CD4-positive, CD25-positive, alpha-beta regulatory T cell (primary cell): ENCODE measurements at regions not wholly inside any gene's neighbourhood (a gene's known extent, or its start where the extent isn't known, plus 50 kb on each side); places are given as distances from the start of the nearest gene placed in this dataset.

Experiments used
- ATAC-seq, 2 donors: fragments of 150-1000 bp; cut with Tn5 transposase; one replicate each; pipeline ENCODE4 v1.10.0; 2021; ENCODE audit warnings: low read depth in 2 of 2, moderate number of reproducible peaks in 2 of 2, moderate library complexity in 1 of 2
- DNase-seq, 3 donors: peaks; one replicate each; pipeline versions ENCODE4 v3.0.0 to v3.0.0-alpha.2; 2012 to 2022; ENCODE audit warnings: mixed read lengths in 1 of 3
- H3K27ac ChIP-seq: one replicate; pipeline ENCODE4 v1.7.0; 2013; ENCODE audit warnings: mild to moderate bottlenecking, low read length; ENCODE audit not compliant: insufficient read depth, poor library complexity, severe bottlenecking
- H3K27me3 ChIP-seq: one replicate; pipeline ENCODE4 v1.7.0; 2013; ENCODE audit warnings: low read length; ENCODE audit not compliant: control insufficient read depth, insufficient read depth
- H3K36me3 ChIP-seq: one replicate; pipeline ENCODE4 v1.7.0; 2013; ENCODE audit warnings: mild to moderate bottlenecking, low read length, moderate library complexity; ENCODE audit not compliant: control insufficient read depth, insufficient read depth
- H3K4me1 ChIP-seq: 2 replicates; pipeline ENCODE4 v1.7.0; 2013; ENCODE audit warnings: mild to moderate bottlenecking, low read length; ENCODE audit not compliant: insufficient read depth, control insufficient read depth, poor library complexity, severe bottlenecking
- H3K4me3 ChIP-seq: one replicate; pipeline ENCODE4 v1.7.0; 2013; ENCODE audit warnings: low read depth, mild to moderate bottlenecking, low read length, moderate library complexity
- H3K9me3 ChIP-seq, 2 experiments: 1 replicate in 1 of 2; 2 replicates in 1 of 2; pipeline ENCODE4 v1.7.0; 2013; ENCODE audit warnings: low read length in 2 of 2, mild to moderate bottlenecking in 1 of 2, moderate library complexity in 1 of 2; ENCODE audit not compliant: control insufficient read depth in 2 of 2
- H3K27ac Mint-ChIP-seq, 3 donors: one replicate each; pipeline ENCODE4 v1.8.0; 2020 to 2022; ENCODE audit warnings: mild to moderate bottlenecking in 3 of 3, mixed read lengths in 3 of 3, moderate library complexity in 2 of 3
- H3K27me3 Mint-ChIP-seq: one replicate; pipeline ENCODE4 v1.8.0; 2022; ENCODE audit warnings: mild to moderate bottlenecking, mixed read lengths
- H3K36me3 Mint-ChIP-seq: one replicate; pipeline ENCODE4 v1.8.0; 2020; ENCODE audit warnings: mixed read lengths
- H3K4me1 Mint-ChIP-seq, 4 donors: one replicate each; pipeline ENCODE4 v1.8.0; 2020 to 2022; ENCODE audit warnings: mixed read lengths in 4 of 4, mild to moderate bottlenecking in 1 of 4
- H3K4me3 Mint-ChIP-seq, 4 donors: one replicate each; pipeline ENCODE4 v1.8.0; 2020 to 2022; ENCODE audit warnings: mild to moderate bottlenecking in 4 of 4, mixed read lengths in 4 of 4, moderate library complexity in 3 of 4
- H3K9me3 Mint-ChIP-seq, 7 donors: one replicate each; pipeline ENCODE4 v1.8.0; 2020 to 2022; ENCODE audit warnings: mixed read lengths in 7 of 7, mild to moderate bottlenecking in 3 of 7, moderate library complexity in 2 of 7

DNA sequence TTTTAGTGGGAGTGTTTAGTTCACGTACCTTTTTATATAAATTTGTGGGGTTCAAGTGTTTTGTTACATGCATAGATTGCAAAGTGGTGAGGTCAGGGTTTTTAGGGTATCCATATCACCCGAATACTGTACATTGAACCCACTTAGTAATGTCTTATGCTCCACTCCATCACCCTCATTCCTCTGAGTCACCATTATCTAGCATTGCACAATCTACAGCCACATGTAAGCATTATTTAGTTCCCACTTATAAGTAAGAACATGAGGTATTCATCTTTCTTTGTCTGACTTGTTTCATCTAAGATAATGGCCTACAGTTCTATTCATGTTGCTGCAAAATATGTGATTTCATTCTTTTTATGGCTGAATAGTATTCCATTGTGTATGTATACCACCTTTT lies 583.7 kb upstream of the LRFN5 start:
- no peaks in the 10 kb centered on the region for H3K4me1 Mint-ChIP-seq
- no peaks in the 10 kb centered on the region for H3K27me3 Mint-ChIP-seq
- Histone ChIP-seq H3K36me3 (no peaks in the 10 kb centered on the region), H3K4me1 (no peaks in the 10 kb centered on the region), H3K27ac (no peak overlapping the region), H3K27me3 (no peaks in the 10 kb centered on the region), H3K9me3 (no peaks in the 10 kb centered on the region), H3K4me3 (no peak overlapping the region)
- H3K36me3 Mint-ChIP-seq: no peaks in the 10 kb centered on the region
- ATAC-seq: no peak
- no peak overlapping the region for H3K4me3 Mint-ChIP-seq
- DNase-seq: no peak
- peaks cover 0 to 20% (median 4%) of the 10 kb centered on the region in 7 donors for H3K9me3 Mint-ChIP-seq
- H3K27ac Mint-ChIP-seq: no peak overlapping the region

DNA sequence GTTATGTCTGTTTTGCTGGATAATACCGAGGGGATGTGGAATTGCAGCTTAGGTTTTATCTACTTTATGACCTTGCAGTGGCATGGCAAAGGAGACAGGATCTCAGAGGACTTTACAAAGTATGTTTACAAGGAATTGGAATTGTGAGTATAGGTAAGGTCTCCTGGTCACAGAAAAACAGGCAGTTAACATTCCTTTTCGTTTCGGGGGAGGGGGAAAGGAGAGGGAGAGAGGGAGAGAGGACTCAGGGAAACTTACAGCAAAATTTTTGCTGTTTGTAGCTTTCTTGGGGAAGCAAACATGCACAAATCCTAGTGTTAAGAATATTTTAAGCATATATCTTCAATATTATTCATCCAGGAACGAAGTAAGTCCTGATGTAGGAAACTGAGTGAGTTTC lies 590.5 kb upstream of the LRFN5 start:
- H3K36me3 ChIP-seq: no peaks in the 10 kb centered on the region
- no peaks in the 10 kb centered on the region for H3K4me1 Mint-ChIP-seq
- H3K27ac ChIP-seq: no peak overlapping the region
- no peak overlapping the region for H3K4me3 Mint-ChIP-seq
- H3K9me3 Mint-ChIP-seq: peaks cover 0 to 12% (median 4%) of the 10 kb centered on the region in 7 donors
- H3K36me3 Mint-ChIP-seq: no peaks in the 10 kb centered on the region
- no peak for DNase-seq
- H3K27ac Mint-ChIP-seq: no peak overlapping the region
- H3K27me3 Mint-ChIP-seq: no peaks in the 10 kb centered on the region
- H3K4me3 ChIP-seq: no peak overlapping the region
- no peak for ATAC-seq
- no peaks in the 10 kb centered on the region for H3K4me1 ChIP-seq
- no peaks in the 10 kb centered on the region for H3K9me3 ChIP-seq
- no peaks in the 10 kb centered on the region for H3K27me3 ChIP-seq

DNA sequence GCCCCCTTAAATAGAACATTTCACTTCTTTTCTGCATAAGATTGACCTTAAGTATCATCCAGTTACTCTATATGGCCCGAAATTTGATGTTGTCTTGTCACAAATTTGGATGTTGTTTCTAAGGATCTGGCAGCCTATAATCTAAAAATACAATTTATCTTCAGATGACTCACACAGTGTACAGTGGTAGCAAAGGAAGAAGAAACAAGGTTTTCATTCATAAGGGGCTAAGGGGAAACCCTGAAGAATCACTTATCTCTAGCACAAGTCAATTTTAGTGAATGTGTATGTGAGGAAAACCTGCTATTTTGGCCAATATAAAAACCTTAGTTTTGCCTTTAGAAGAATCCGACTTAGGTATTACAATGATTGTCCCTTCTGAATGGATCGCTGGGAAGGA lies 606.3 kb upstream of the LRFN5 start:
- Mint-ChIP-seq H3K9me3 (peaks cover 0 to 26% (median 7%) of the 10 kb centered on the region in 7 donors), H3K27ac (no peak overlapping the region), H3K36me3 (no peaks in the 10 kb centered on the region), H3K4me3 (no peak overlapping the region), H3K4me1 (no peaks in the 10 kb centered on the region), H3K27me3 (no peaks in the 10 kb centered on the region)
- no peaks in the 10 kb centered on the region for H3K36me3 ChIP-seq
- no peak overlapping the region for H3K4me3 ChIP-seq
- H3K4me1 ChIP-seq: no peaks in the 10 kb centered on the region
- peaks cover 3 to 4% of the 10 kb centered on the region in 2 experiments for H3K9me3 ChIP-seq
- no peaks in the 10 kb centered on the region for H3K27me3 ChIP-seq
- ATAC-seq: no peak
- DNase-seq: no peak
- H3K27ac ChIP-seq: no peak overlapping the region

DNA sequence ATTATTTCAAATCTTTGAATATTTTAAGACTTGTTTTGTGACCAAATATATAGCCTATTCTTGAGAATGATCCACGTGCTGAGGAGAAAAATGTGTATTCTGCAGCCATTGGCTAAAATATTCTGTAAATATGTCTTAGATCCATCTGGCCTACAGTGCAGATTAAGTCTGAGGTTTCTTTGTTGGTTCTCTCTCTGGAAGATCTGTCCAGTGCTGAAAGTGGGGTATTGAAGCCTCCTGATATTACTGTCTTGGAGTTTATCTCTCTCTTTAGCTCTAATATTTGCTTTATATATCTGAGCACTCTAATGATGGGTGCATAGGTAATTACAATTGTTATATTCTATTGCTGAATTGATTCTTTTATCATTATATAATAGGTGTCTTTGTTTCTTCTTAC lies 617.4 kb upstream of the LRFN5 start:
- Histone ChIP-seq H3K36me3 (no peaks in the 10 kb centered on the region), H3K4me1 (no peaks in the 10 kb centered on the region), H3K9me3 (peaks cover 0 to 5% of the 10 kb centered on the region in 2 experiments), H3K27ac (no peak overlapping the region), H3K4me3 (no peak overlapping the region), H3K27me3 (no peaks in the 10 kb centered on the region)
- Mint-ChIP-seq H3K36me3 (no peaks in the 10 kb centered on the region), H3K4me1 (no peaks in the 10 kb centered on the region), H3K27me3 (no peaks in the 10 kb centered on the region), H3K9me3 (peaks cover 0 to 49% (median 9%) of the 10 kb centered on the region in 7 donors), H3K27ac (no peak overlapping the region), H3K4me3 (no peak overlapping the region)
- DNase-seq (no peak), ATAC-seq (no peak)

DNA sequence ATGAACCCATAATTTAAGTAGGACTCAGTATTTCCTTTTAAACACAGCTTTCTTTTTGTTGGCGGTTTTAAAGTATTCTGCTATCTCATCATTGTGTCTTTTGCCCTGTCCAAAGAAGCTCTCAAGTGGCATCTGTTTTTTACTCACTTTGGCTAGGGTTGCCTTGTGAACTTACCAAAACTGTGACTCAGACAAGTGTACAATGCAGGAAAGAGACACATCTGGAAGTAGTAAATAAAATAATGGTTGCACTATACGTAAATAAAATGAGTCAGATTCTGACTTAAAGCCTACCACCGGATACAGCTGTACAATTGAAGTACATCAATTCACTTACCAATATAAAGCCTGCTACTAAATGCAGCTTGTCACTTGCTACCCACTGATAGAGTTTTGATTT lies 619.2 kb upstream of the LRFN5 start:
- ATAC-seq (no peak), DNase-seq (no peak)
- Mint-ChIP-seq H3K36me3 (no peaks in the 10 kb centered on the region), H3K27ac (no peak overlapping the region), H3K9me3 (peaks cover 0 to 43% (median 9%) of the 10 kb centered on the region in 7 donors), H3K27me3 (no peaks in the 10 kb centered on the region), H3K4me3 (no peak overlapping the region), H3K4me1 (no peaks in the 10 kb centered on the region)
- Histone ChIP-seq H3K36me3 (no peaks in the 10 kb centered on the region), H3K4me3 (no peak overlapping the region), H3K27me3 (no peaks in the 10 kb centered on the region), H3K4me1 (no peaks in the 10 kb centered on the region), H3K27ac (no peak overlapping the region), H3K9me3 (peaks cover 0 to 5% of the 10 kb centered on the region in 2 experiments)

DNA sequence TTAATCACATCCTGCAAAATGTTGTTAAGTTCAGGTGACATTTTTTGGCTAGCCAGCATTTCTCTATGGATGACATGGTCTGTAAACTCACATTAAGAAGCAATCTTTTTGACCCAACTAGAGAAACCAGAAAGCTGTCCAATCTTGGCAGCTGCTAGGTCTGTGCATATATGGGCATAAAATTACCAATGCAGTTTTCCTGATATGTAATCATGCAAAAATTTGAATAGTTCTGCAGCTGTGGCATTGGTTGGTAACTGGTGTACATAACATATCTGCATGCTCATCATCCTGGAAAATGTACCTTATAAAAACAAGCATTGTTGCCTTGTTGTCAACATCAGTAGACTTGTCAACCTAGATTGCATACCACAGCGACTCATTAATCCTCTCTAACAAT lies 620.0 kb upstream of the LRFN5 start:
- Mint-ChIP-seq H3K36me3 (no peaks in the 10 kb centered on the region), H3K27ac (no peak overlapping the region), H3K4me3 (no peak overlapping the region), H3K27me3 (no peaks in the 10 kb centered on the region), H3K9me3 (peaks cover 0 to 36% (median 9%) of the 10 kb centered on the region in 7 donors), H3K4me1 (no peaks in the 10 kb centered on the region)
- DNase-seq: no peak
- peaks cover 0 to 5% of the 10 kb centered on the region in 2 experiments for H3K9me3 ChIP-seq
- no peaks in the 10 kb centered on the region for H3K4me1 ChIP-seq
- ATAC-seq: no peak
- no peaks in the 10 kb centered on the region for H3K27me3 ChIP-seq
- H3K36me3 ChIP-seq: no peaks in the 10 kb centered on the region
- H3K27ac ChIP-seq: no peak overlapping the region
- no peak overlapping the region for H3K4me3 ChIP-seq

DNA sequence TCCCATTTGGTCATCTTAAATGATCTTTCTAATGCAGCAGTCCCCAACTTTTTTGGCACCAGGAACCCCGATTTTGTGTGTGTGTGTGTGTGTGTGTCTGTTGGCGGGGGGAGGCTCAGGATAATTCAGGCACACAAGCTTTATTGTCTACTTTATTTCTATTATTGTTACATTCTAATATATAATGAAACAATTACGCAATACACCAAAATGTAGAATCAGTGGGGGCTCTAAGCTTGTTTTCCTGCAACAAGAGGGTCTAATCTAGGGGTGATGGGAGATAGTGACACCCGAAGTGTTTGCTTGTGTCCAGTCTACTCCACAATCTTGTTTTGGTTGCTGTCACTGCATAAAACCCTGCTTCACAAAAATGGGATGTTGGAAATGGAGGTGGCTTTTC lies 621.1 kb upstream of the LRFN5 start:
- H3K4me1 ChIP-seq: no peaks in the 10 kb centered on the region
- Mint-ChIP-seq H3K36me3 (no peaks in the 10 kb centered on the region), H3K4me1 (no peaks in the 10 kb centered on the region), H3K27ac (no peak overlapping the region), H3K4me3 (no peak overlapping the region), H3K27me3 (no peaks in the 10 kb centered on the region), H3K9me3 (peaks cover 0 to 36% (median 9%) of the 10 kb centered on the region in 7 donors)
- DNase-seq: no peak
- no peak overlapping the region for H3K27ac ChIP-seq
- ATAC-seq: no peak
- H3K36me3 ChIP-seq: no peaks in the 10 kb centered on the region
- H3K4me3 ChIP-seq: no peak overlapping the region
- H3K27me3 ChIP-seq: no peaks in the 10 kb centered on the region
- peaks cover 0 to 5% of the 10 kb centered on the region in 2 experiments for H3K9me3 ChIP-seq

DNA sequence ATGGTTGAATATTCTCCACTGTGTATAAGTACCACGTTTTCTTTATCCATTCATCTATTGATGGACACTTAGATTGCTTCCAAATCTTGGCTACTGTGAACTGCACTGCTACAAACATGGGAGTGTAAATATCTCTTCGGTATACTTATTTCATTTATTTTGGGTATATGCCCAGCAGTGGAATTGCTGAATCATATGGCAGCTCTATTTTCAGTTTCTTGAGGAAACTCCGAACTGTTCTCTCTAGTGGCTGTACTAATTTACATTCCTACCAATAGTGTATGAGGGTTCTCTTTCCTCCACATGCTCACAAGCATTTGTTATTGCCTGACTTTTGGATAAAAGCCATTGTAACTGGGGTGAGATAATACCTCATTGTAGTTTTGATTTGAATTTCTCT lies 623.1 kb upstream of the LRFN5 start:
- Histone ChIP-seq H3K27me3 (no peaks in the 10 kb centered on the region), H3K9me3 (peaks cover 0 to 5% of the 10 kb centered on the region in 2 experiments), H3K4me3 (no peak overlapping the region), H3K36me3 (no peaks in the 10 kb centered on the region), H3K4me1 (no peaks in the 10 kb centered on the region), H3K27ac (no peak overlapping the region)
- Mint-ChIP-seq H3K36me3 (no peaks in the 10 kb centered on the region), H3K27ac (no peak overlapping the region), H3K4me3 (no peak overlapping the region), H3K9me3 (peaks cover 0 to 25% (median 6%) of the 10 kb centered on the region in 7 donors), H3K27me3 (no peaks in the 10 kb centered on the region), H3K4me1 (no peaks in the 10 kb centered on the region)
- DNase-seq (no peak), ATAC-seq (no peak)
